ENCODE measurements at regions not wholly inside any gene's neighbourhood (a gene's known extent, or its start where the extent isn't known, plus 50 kb on each side); places are given as distances from the start of the nearest gene placed in this dataset.

- no peaks in the 10 kb centered on the region for H3K9me3 ChIP-seq (ENCODE audit: control insufficient read depth, insufficient read depth, low read depth, low read length)
These were observed 54.8 kb upstream of the DDX53 start for GRCh38 chrX:22944945-22945344.

More at GRCh38 chrX:22944945-22945344, 54.8 kb upstream of the DDX53 start:
- H3K27ac ChIP-seq (ENCODE audit: extremely low read depth, low read depth, low read length): no peak overlapping the region
- no peaks in the 10 kb centered on the region for H3K36me3 ChIP-seq (ENCODE audit: control insufficient read depth in 2 of 2, insufficient read depth in 1 of 2, low read length in 2 of 2)
- H3K4me3 ChIP-seq (ENCODE audit: low read depth, low read length): no peak overlapping the region
- CTCF ChIA-PET: no interaction called here
- no peaks in the 10 kb centered on the region for H3K4me1 ChIP-seq (ENCODE audit: control insufficient read depth, insufficient read depth, low read length)
- no peak for TF ChIP-seq HOXC10 (CRISPR knock-in tag; IDR thresholded peaks at IDR 0.05)
- no peak for TF ChIP-seq ZNF843 (tag by site-specific recombination; IDR thresholded peaks at IDR 0.05)
- no peak for TF ChIP-seq ZNF629 (tag by site-specific recombination; IDR thresholded peaks at IDR 0.05)
- TF ChIP-seq RBAK (tag by site-specific recombination; IDR thresholded peaks at IDR 0.05): no peak
- no peak for TF ChIP-seq ZSCAN16 (tag by site-specific recombination; IDR thresholded peaks at IDR 0.05)
- no peak for TF ChIP-seq ZBTB6 (tag by site-specific recombination; IDR thresholded peaks at IDR 0.05)
- TF ChIP-seq OVOL3 (tag by site-specific recombination; IDR thresholded peaks at IDR 0.05): no peak
- TF ChIP-seq WT1 (tag by site-specific recombination; IDR thresholded peaks at IDR 0.05): no peak
- TF ChIP-seq, protein P1, sequence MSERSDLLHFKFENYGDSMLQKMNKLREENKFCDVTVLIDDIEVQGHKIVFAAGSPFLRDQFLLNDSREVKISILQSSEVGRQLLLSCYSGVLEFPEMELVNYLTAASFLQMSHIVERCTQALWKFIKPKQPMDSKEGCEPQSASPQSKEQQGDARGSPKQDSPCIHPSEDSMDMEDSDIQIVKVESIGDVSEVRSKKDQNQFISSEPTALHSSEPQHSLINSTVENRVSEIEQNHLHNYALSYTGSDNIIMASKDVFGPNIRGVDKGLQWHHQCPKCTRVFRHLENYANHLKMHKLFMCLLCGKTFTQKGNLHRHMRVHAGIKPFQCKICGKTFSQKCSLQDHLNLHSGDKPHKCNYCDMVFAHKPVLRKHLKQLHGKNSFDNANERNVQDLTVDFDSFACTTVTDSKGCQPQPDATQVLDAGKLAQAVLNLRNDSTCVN (tag by site-specific recombination; optimal IDR thresholded peaks at IDR 0.05): no peak
- no peak for TF ChIP-seq ZNF175 (tag by site-specific recombination; IDR thresholded peaks at IDR 0.05)
- no peak for TF ChIP-seq ATF2 (tag by site-specific recombination; IDR thresholded peaks at IDR 0.05; ENCODE audit: low read depth)
- no peak for TF ChIP-seq ZNF560 (tag by site-specific recombination; IDR thresholded peaks at IDR 0.05; ENCODE audit: borderline replicate concordance)
- POLR2A ChIA-PET: no interaction called here

Measured in HEK293 (cell line).